ENCODE measurements at regions not wholly inside any gene's neighbourhood (a gene's known extent, or its start where the extent isn't known, plus 50 kb on each side); places are given as distances from the start of the nearest gene placed in this dataset.

DNA sequence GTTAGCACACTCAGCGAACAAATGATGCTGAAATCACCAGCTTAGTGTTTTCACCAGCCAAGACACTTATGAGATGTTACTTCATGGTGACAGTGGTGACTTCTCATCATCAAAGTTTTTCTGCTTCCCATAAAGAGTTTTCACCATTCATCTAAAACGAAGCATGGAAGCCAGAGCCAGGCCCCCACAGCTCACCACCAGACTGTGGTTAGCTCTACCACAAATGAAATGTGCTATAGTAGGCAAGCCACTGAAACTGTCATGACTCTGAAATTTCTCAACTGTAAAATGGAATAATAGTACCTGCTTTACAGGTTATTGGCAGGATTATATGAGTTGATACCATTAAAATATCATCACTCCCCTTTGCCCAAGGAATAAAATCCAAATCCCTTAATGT is 56.4 kb upstream of the HHIP start:
- Histone ChIP-seq H3K27me3 (ENCODE audit: control insufficient read depth in 1 of 2, insufficient read depth in 2 of 2, low read length in 1 of 2) (no peaks in the 10 kb centered on the region), H3K9me3 (ENCODE audit: control insufficient read depth, low read length) (no peaks in the 10 kb centered on the region), H3K27ac (ENCODE audit: low read depth in 1 of 2, low read length in 2 of 2) (no peak overlapping the region), H3K4me3 (ENCODE audit: low read length in 2 of 2) (no peak overlapping the region), H3K36me3 (ENCODE audit: control insufficient read depth in 1 of 2, insufficient read depth in 2 of 2, low read length in 1 of 2) (no peaks in the 10 kb centered on the region), H3K4me1 (ENCODE audit: control insufficient read depth in 1 of 2, insufficient read depth in 2 of 2, low read length in 2 of 2) (no peaks in the 10 kb centered on the region)
- DNase-seq: no peak
- no peak for ATAC-seq (ENCODE audit: low FRiP score)
- intact Hi-C loops (cut with DNase I): loop anchor here in 1 of 2 donors (5.0 kb wide), 1 partner anchor 733 kb away; no protein-coding TSS in a partner anchor
- 92 to 93% methylated on average over 2 of the region's 2 CpGs for WGBS, 2 donors

DNA sequence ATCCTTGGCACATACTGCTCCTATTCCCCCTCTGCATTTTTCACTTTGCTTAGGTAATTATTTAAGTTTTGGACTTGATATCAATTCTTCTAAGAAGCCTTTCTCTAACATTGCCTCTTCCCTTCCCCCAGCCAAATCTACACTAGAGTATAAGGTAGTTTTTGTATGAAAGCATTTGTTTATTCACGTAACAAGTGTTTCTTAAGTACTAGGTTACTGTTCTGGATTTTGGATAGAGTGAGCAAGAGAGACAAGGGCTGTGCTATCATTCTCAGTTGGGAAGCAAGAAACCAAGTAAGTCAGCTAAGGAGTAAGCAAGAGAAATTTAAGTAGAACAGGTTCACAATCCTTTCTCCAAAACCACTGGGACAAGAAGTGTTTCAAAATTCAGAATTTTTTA is 55.9 kb upstream of the HHIP start:
- Histone ChIP-seq H3K27ac (ENCODE audit: low read depth in 1 of 2, low read length in 2 of 2) (no peak overlapping the region), H3K36me3 (ENCODE audit: control insufficient read depth in 1 of 2, insufficient read depth in 2 of 2, low read length in 1 of 2) (no peaks in the 10 kb centered on the region), H3K9me3 (ENCODE audit: control insufficient read depth, low read length) (no peaks in the 10 kb centered on the region), H3K27me3 (ENCODE audit: control insufficient read depth in 1 of 2, insufficient read depth in 2 of 2, low read length in 1 of 2) (no peaks in the 10 kb centered on the region), H3K4me1 (ENCODE audit: control insufficient read depth in 1 of 2, insufficient read depth in 2 of 2, low read length in 2 of 2) (no peaks in the 10 kb centered on the region), H3K4me3 (ENCODE audit: low read length in 2 of 2) (no peak overlapping the region)
- intact Hi-C loops (cut with DNase I): no loop called here
- ATAC-seq (ENCODE audit: low FRiP score) (no peak), DNase-seq (no peak)
- 93 to 97% methylated on average over 1 of the region's 1 CpG for WGBS, 2 donors

DNA sequence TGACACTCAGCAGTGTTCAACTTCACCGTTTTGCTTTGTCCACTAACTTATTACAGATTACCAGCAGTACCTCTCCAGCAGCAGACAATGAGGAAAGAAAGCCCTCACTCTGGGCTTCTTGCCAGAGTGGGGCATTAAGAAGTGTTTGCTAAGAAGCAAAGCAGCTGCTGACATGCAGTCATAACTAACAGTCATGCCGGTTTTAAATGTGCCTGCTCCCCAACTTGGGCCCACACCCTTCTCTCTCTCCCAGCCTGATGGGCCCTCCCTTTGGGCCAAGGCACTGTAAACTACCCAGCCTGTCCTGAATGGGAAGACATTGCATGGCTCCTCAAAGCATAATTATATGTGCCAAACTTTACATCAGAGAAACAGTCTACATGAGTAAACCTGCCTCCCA is 54.6 kb upstream of the HHIP start:
- Histone ChIP-seq H3K4me3 (ENCODE audit: low read length in 2 of 2) (no peak overlapping the region), H3K27ac (ENCODE audit: low read depth in 1 of 2, low read length in 2 of 2) (no peak overlapping the region), H3K4me1 (ENCODE audit: control insufficient read depth in 1 of 2, insufficient read depth in 2 of 2, low read length in 2 of 2) (no peaks in the 10 kb centered on the region), H3K9me3 (ENCODE audit: control insufficient read depth, low read length) (no peaks in the 10 kb centered on the region), H3K36me3 (ENCODE audit: control insufficient read depth in 1 of 2, insufficient read depth in 2 of 2, low read length in 1 of 2) (no peaks in the 10 kb centered on the region), H3K27me3 (ENCODE audit: control insufficient read depth in 1 of 2, insufficient read depth in 2 of 2, low read length in 1 of 2) (no peaks in the 10 kb centered on the region)
- WGBS, 2 donors: 24 to 33% methylated on average over 2 of the region's 2 CpGs
- intact Hi-C loops (cut with DNase I): no loop called here
- no peak for ATAC-seq (ENCODE audit: low FRiP score)
- no peak for DNase-seq

DNA sequence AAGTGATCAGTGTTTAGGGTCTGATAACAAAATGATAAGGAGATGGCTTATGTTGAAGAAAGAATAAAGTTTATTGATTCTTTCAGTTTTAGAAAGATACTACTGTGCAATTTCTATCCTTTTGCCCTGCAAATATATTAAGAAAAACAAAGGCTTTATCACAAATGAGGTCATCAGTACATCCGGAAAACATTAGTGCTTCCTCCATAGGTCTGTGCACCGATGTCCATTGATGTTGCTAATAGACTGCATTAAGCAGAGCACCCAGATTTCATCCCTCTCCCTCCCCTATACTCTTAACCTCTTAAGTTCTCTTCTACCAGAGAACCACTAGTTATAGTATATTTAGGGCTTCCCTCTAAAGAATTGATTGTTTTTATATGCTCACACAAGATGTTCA is 53.7 kb upstream of the HHIP start:
- no peaks in the 10 kb centered on the region for H3K36me3 ChIP-seq (ENCODE audit: control insufficient read depth in 1 of 2, insufficient read depth in 2 of 2, low read length in 1 of 2)
- 67 to 69% methylated on average over 2 of the region's 2 CpGs for WGBS, 2 donors
- no peak overlapping the region for H3K27ac ChIP-seq (ENCODE audit: low read depth in 1 of 2, low read length in 2 of 2)
- H3K4me3 ChIP-seq (ENCODE audit: low read length in 2 of 2): no peak overlapping the region
- no peaks in the 10 kb centered on the region for H3K27me3 ChIP-seq (ENCODE audit: control insufficient read depth in 1 of 2, insufficient read depth in 2 of 2, low read length in 1 of 2)
- DNase-seq (no peak), ATAC-seq (ENCODE audit: low FRiP score) (no peak)
- no peaks in the 10 kb centered on the region for H3K9me3 ChIP-seq (ENCODE audit: control insufficient read depth, low read length)
- H3K4me1 ChIP-seq (ENCODE audit: control insufficient read depth in 1 of 2, insufficient read depth in 2 of 2, low read length in 2 of 2): no peaks in the 10 kb centered on the region
- intact Hi-C loops (cut with DNase I): no loop called here

DNA sequence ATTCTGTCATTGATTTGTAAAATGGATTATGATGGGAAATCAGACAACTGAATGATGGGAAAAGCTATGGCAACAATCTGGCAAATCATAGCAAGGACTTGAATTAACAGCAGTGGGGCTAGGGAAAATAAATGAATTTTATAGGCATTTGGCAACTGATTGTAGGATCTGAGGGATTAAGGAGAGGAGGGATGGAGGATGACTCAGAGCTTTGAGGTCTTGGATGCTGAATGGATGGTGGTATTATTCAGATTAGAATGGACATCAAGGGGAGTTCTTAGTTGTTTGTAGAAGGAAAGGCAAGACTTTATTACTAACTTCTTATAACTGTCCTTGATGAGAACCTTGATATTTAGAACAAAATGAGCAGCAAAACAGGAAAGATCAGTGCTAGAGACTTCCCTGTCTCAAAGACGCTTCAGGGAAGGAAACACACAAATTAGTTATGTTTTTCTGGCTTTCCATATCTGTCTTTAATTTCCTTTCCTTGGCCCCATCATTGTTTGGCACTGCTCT is 51.4 kb upstream of the HHIP start:
- Histone ChIP-seq H3K36me3 (ENCODE audit: control insufficient read depth in 1 of 2, insufficient read depth in 2 of 2, low read length in 1 of 2) (no peaks in the 10 kb centered on the region), H3K4me1 (ENCODE audit: control insufficient read depth in 1 of 2, insufficient read depth in 2 of 2, low read length in 2 of 2) (no peaks in the 10 kb centered on the region), H3K27ac (ENCODE audit: low read depth in 1 of 2, low read length in 2 of 2) (no peak overlapping the region), H3K9me3 (ENCODE audit: control insufficient read depth, low read length) (no peaks in the 10 kb centered on the region), H3K27me3 (ENCODE audit: control insufficient read depth in 1 of 2, insufficient read depth in 2 of 2, low read length in 1 of 2) (no peaks in the 10 kb centered on the region), H3K4me3 (ENCODE audit: low read length in 2 of 2) (no peak overlapping the region)
- ATAC-seq (ENCODE audit: low FRiP score) (no peak), DNase-seq (no peak)
- intact Hi-C loops (cut with DNase I): no loop called here
- WGBS, 2 donors: 80 to 85% methylated on average over 1 of the region's 1 CpG

DNA sequence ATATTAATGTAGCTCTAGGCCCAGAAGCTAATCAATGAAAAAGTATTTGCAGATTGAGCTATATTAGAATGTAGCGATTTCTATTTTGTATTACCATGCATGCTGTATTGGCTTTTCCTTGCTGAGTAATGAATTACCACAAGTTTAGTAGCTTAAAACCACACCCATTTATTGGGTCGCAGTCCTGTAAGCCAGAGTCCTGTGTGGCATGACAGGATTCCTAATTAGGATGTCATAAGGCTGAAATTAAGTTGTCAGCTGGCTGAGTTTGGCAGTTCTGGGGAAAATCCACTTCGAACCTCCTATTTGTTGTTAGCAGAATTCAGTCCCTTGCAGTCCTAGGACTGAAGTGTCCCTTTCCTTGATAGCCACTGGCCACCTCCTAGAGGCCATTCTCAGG is 50.3 kb upstream of the HHIP start:
- H3K9me3 ChIP-seq (ENCODE audit: control insufficient read depth, low read length): no peaks in the 10 kb centered on the region
- H3K4me1 ChIP-seq (ENCODE audit: control insufficient read depth in 1 of 2, insufficient read depth in 2 of 2, low read length in 2 of 2): no peaks in the 10 kb centered on the region
- H3K27ac ChIP-seq (ENCODE audit: low read depth in 1 of 2, low read length in 2 of 2): no peak overlapping the region
- no peak overlapping the region for H3K4me3 ChIP-seq (ENCODE audit: low read length in 2 of 2)
- no peaks in the 10 kb centered on the region for H3K36me3 ChIP-seq (ENCODE audit: control insufficient read depth in 1 of 2, insufficient read depth in 2 of 2, low read length in 1 of 2)
- intact Hi-C loops (cut with DNase I): no loop called here
- WGBS, 2 donors: 93 to 95% methylated on average over 3 of the region's 3 CpGs
- ATAC-seq (ENCODE audit: low FRiP score) (no peak), DNase-seq (no peak)
- no peaks in the 10 kb centered on the region for H3K27me3 ChIP-seq (ENCODE audit: control insufficient read depth in 1 of 2, insufficient read depth in 2 of 2, low read length in 1 of 2)

All from aorta (tissue), 5 donors.